NCI-H1694 treated with DMSO at 0.1 percent for 48 hours (cell line): ENCODE measurements at regions not wholly inside any gene's neighbourhood (a gene's known extent, or its start where the extent isn't known, plus 50 kb on each side); places are given as distances from the start of the nearest gene placed in this dataset.

Source experiments
- DNase-seq: peaks from one replicate; lab custom pipeline; 2025; lab: John Stamatoyannopoulos, UW

DNA sequence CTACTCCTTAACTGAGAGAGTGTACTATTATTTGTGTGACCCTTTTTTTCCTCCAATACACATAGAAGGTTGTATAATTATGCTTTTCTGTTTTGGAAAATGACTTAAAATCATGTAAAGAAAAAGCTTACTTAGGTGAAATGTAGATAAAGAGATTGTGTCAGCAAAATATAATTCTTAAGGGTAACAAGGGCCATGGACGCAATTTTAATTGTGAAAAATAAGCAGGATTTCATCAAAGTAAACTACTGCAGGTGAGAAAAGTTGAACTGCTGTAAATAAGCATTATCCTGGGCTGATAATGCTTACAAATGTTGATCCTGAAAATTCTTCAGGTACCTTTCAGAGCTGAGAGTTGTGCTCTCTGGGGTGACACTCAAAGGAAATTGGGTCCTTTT lies 141.5 kb downstream of the RPIA start:
- DNase-seq, result no peak

DNA sequence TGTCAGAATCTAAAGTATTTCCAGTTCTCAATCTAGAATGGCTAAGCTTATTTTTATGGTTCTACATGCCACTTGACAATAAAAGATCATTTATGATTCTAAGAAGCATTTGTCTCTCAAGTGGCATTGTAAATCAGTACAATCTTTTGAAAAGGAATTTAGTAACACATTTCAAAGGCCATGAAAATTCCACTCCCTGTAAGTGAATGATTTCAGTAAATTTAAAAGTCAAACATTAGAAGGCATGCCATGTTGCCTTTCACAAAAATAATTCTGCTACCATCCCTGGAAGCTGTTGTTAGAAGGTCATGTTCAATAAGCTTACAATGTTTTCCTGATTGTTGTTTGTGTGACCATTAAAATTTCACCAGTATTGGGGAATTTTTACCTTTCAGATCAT lies 142.9 kb downstream of the RPIA start:
- DNase-seq, result no peak

DNA sequence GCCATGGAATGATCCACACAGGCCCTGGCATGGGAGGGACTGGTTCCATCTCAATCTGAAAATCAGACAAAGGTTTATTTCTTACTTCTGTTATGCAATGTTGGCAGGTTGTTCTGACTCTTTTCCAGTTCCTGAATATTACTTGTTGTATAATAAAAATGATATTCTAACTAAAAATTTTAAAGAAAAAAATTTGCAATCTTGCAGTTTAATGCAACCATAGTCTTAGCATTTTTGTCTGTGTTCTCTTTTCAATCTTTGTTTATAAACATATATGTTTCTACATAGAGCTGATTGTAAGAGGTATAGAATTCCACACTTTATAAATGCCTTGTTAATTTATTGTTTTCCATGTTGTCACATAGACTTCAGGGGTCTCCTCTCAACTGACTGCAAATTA lies 143.4 kb downstream of the RPIA start:
- no peak for DNase-seq

DNA sequence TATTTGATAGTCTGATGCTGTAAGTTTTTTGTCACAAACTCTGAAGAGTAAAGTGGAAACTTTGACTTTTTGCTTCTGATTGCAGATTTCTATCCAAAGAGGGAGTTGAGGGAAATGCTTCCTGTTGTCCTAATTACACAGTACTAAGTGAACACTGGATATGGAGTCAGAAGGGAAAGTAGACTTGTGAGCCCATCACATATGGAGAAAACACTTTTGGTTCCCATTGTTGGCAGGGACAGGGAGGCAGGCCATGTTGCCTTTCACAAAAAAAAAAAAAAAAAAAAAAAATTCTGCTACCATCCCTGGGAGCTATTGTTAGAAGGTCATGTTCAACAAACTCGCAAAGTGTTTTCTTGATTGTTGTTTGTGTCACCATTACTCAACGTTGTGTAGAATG lies 144.3 kb downstream of the RPIA start:
- no peak for DNase-seq

DNA sequence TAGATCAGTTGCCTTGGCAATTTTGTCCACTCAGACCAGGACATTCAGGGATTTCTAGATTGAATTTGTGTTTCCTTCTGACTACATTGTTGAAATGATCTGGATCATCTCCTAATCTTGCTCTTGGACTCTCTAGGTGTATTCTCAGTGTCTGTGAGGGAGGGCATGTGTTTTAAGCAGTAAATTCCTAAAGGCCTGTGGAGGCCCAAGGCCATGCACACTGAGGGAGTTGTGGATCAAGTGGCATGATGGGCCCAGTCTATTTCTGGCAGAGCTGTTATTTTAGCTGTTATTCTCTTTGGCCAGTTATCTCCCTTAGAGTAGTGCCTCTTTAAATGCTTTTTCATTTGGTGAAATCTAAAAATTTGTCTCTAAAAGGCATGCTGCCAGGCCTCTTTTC lies 144.9 kb downstream of the RPIA start:
- DNase-seq, result no peak

DNA sequence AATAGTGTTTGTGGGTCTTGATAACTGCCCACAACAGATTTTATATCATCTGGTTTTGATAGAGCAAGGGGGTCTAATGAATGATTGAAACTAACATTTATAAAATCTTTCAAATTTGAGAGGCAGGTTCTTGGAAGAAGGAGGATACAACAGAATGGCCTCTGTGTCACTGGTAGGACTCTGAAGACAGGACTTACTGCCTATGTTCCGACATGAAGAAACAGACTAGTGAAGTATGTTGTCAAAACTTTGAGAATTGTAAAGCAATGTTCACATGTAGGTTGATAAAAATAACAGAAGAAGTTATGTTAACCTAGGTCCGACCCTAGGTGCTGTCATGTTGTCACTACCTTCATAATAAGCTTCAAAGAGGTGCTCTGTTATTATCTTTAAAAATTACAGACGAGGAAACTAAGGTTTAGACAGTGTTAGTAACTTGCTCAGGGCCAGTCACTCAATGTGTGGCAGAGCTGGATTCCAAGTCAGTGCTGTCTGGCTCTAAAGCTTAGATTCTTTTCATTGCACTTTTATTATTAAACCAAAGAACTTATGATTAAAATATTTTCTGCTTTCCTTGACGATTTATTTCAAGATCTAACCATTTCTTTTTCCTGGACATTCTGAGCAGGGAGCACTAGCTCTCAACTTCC lies 146.2 kb downstream of the RPIA start:
- no peak for DNase-seq

DNA sequence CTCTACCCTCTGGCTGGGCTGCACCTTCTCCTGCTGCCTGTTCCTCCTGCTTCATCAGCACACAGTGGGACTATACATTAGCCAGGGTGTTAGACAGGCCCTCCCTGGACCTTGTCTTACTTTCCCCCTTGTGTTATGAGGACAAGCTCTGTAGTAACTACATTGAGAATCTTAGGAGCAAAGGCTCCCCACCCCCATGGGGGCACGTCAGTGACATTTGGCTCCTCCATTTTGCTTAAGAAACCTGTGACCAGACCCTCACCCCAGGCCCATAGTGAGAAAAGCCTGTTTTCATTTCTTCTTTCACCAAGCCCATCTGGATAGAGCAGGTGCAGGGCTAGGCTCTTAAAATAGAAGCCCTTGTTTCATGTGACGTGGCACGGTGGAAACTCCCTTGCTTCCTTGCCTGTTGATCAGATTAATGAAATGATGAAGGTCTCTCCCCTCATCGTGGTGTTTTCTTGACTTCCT lies 146.7 kb downstream of the RPIA start:
- DNase-seq, result no peak

DNA sequence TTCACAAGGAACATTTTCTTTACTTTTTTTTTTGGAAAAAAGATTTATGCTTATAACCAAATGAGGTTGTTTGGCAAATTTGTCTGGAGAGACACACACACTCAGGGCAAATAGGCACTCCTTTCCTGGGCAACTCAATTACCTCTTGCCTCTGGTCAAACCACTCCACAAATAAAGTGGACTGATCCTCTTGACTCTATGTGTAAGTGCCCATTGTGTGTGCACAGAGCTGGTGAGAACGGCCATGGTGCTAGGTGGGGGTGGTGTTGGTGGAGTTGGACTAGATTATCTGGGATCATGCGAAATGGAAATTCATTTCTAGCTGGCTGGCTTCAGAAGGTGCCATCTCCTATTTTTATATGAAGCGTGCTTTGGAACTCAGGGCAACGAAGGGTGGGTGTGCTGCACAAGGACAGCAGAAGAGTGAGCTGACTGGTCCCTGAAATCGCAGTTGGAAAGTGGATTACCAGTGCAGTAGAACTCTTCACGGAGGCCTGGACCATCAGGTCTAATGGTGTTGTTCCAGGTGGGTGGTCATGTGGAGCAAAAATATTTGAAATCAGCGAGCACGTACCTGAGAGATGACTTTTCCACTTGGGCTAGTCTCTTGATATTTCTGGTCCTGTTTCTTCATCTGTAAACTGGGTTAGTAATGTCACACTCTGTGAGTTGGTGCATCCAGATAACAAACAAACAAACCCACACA lies 149.9 kb downstream of the RPIA start:
- no peak for DNase-seq

DNA sequence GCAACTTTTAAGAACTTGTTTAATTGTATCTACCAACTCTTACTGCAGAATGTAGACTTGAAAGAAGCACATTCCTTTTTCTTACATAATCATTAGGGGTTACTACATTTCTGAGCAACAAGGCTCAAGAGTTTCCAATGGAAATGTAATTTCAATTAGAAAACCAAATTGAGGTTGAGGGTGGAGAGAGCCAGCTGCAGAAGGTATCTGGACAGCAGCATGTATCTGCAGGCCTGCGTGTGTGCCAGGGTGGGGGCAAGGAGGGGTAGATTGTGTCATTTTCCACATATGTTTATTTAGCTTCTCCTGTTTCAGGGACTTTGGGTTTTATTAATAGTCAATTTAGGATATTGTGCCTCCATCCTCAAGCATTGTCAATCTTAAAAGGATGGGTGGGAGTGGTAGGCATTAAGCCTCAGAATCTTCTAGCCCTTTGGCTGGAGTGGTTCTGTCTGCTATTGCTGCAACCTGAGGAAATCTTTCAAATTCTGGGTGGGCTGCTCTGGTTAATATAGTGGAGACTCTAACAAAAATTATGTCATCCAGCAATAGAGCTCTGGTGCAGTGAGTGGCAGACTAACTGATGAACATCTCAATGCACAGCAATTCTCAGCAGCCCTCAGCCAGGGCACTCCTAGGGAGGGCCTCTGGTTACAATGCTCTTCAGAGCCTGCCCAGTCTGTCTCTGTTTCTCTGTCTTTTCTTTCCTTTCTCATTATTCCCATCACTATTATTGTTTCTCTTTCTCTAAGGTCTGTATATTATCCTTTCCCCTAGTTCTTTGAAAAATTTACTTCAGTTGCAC lies 151.4 kb downstream of the RPIA start:
- no peak for DNase-seq

DNA sequence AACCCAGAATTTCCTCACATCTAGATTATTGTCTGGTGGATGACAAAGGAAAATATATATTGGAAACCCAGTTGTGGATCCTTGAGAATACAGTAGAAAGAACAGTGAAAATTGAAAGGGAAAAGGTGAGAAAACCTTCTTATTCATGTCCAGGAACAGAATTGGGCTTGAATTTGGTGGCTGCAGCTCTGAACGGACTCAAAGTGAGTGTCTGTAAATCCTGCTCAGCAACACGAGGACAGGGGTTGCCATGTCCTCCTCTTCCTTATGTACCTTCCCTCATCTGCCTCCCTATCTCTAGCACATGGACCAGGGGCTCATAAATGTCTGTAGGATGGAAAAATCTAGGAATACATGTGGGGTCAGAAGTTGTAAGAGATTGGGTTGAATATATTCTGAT lies 152.2 kb downstream of the RPIA start:
- DNase-seq, result no peak

DNA sequence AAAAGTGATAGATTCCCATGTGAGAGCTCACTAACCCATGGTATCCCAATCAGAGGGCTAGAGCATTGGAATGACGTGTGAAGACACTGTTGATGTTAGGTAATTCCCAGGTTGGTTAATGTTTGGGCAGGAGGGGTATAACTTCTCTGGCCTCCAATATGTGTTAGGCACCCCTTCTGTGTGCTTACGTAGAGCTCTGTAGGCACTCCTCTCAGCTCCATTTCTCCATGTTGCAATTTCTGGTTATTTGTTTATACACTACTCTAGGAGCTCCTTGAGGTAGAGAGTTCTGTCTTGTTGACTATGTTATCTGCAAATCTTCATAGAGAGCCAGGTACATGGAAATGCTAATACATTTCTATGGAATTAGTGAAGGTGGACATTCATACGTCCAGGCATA lies 153.5 kb downstream of the RPIA start:
- no peak for DNase-seq

DNA sequence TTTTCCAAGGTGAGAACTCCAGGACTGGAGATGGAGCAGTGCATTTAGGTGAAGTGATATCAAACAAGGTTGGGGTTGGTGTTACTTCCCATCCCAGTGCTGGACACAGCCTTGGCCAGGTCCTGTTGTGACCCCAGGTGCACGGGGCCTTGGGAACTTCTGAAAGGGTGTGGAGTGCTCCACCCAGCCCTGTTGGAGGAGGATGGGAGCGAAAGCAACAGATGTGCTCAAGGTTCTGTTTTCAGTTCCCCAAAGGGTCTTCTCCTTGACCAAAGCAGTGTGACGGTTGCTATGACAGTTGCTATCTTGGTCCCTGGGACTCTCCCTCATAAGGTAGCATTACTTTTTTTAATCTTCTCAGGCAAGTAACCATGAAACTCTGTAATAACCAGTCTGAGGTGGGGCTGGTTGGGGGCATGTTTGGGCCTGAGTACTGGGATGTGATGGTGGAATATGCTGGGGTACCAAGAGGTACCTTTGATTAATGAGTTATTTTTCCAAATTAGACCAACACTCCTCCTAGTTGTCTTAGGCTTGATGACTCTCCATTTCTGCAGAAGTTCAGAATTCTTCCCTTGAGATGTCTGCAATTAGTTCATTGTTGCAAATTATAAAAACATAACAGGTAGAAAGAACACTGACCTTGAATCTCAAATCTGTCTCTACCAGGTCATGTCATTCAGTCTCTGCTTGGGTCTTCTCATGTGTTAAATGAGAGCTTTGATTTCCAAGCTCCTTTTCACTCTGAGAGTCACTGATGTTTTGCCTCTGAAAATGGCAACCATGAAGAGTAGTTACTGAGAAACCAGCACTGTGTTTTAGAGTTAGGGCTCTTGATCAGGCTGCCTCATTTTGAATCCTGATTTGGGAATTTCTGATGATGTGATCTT lies 154.5 kb downstream of the RPIA start:
- DNase-seq, result no peak

DNA sequence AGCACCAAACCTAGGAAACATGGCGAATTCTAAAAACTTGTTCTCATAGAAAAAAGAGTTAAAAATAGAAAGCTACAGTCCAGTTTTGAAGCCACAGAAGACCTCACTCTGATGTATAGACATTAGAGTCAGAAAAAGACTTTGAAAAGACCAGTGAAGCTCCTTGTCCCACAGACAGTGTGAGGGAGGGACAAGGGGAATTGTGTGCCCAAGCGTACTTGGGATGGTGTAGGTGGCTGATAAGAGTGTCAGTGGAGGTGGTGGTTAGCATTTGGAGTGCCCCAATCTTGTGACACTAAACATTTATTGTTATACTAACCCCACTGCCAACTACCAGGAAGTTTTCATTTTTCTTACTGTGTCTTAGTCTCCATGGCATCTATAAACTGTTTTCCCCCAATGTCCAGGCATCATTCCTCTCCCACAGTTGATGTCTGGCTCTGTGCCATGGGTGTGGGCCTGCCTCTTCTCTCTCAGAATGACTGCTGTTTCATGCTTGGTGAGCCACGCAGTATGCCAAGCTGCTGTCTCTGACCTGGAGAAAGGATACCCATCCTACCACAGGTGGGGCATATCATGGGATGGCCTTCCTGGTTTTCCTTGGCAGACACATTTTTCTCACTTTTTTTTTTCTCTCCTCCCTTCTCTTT lies 161.4 kb downstream of the RPIA start:
- no peak for DNase-seq

DNA sequence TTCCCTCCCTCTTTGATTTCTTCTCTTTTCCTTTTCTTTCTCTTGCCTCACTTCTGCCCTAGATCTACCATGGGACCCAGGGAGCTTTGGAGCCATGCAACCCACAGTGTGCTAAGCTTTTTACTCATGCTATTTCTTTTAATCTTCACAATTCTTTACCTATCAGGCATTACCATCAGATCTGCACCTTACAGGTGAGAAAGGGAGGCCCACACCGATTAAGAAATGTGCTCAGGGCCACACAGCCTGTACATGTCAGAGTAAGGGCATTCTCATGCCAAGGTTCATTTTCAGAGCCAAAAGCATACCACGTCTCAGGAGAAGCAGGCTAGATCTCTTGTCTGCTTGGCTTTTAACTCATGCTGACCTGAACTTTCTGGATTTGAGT lies 161.9 kb downstream of the RPIA start:
- DNase-seq, result no peak

DNA sequence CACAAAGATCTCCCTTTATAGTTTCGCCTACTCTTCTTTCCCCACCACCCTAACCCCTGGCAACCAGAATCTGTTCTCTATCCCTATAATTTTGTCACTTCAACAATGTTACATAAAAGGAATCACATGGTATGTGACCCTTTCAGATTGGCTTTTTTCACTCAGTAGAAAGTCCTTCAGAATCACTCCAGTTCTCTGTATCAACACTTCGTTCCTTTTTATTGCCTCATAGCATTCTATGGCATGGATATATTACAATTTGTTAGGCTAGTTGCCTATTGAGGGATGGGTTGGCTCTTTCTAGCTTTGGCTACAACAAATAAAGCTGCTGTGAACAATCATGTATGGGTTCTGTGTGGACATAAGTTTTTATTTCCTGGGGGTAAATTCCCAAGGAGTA lies 163.1 kb downstream of the RPIA start:
- no peak for DNase-seq

DNA sequence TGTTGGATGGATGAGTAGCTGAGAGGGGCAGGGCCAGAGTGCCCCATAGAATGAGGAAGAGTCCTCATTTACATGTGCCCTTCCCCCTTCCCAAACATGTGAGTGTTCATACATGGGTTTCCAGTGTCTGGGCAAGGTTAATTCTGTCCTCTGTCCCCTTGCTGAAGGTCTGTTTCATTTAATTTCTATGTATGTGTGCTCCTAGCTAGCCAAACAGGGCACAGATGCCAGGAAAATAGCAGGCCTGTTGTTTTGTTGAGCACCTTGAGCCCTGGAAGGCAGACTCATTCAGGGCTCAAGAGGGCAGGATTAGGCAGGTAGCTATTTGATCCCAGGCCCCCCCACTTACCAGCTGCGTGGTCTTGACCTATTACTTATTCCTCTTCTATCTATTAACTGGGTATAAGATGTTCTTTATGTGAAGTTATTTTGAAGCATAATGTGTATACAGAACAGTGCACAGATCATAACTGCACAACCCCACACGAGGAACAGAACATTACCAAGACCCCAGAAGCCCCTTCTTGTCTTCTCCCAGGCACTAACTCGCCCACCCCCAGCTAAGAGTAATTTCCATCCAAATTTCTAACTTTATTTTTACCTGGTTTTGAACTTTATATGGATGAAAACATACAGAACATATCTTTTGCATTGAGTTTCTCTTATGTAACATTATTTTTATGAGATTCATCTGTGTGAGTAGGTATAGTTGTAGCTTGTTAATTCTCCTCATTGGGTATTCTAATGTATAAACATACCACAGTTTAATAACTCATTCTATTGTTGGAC lies 164.3 kb downstream of the RPIA start:
- DNase-seq, result no peak

DNA sequence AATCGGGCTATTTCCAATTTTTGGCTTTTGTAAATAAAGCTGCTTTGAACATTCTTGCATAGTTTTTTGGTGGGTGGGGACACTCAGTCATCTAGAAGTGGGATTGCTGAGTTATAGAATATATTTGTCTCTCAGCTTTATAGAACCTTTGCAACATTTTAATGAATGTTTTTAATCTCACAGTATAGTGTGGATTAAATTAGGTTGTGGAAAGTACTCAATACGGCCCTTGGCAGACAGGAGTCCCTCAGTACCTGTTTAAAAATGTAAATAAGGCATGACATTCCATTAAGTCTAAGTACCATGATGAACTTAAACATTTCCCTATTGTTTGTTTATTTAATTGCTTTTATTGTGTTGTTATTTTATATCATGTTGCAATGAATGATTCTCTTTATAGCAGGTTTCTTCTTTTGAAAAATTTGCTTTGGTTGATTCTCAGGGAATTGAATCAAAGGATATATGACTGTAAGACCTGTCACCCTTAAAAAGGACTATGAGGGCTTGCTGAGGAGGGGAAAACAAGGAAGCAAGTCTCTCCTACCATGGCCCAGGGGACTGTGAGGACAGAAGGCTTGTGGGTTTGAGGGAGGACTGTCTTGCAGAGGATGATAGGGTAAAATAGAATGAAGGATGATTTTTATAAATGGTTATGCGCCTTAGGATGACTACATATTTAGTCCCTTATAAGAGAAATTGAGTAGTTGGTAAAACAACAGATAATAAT lies 165.1 kb downstream of the RPIA start:
- no peak for DNase-seq

DNA sequence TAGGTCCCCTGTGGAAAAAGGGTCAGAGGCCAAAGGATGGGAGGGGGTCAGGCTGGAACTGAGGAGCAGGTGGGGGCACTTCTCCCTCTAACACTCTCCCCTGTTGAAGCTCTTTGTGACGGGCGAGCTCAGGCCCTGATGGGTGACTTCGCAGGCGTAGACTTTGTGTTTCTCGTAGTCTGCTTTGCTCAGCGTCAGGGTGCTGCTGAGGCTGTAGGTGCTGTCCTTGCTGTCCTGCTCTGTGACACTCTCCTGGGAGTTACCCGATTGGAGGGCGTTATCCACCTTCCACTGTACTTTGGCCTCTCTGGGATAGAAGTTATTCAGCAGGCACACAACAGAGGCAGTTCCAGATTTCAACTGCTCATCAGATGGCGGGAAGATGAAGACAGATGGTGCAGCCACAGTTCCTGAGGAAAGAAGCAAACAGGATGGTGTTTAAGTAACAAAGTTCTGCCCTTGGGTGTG lies 165.8 kb downstream of the RPIA start:
- no peak for DNase-seq

DNA sequence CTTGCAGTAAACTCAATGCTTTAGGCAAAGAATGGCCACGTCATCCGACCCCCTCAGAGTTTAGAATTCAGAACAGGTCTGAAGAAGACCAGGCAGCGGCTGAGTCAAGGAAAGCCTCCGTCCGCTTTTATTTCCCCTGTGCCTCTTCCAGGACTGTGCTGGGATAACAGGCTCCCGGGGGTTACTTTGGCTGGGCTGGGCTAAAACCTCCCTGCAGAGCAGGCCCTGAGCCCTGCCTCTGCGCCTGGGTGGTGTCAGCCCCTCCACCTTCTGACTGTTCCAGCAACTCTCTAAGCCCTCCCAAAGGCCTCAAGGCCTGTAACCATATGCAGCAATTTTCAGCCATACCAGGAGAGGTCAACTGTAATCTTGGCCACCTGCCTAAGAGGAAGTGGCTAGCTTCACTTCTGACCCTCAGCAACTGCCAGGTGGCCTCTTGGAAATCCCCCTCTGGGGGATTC lies 166.5 kb downstream of the RPIA start:
- DNase-seq, result no peak

DNA sequence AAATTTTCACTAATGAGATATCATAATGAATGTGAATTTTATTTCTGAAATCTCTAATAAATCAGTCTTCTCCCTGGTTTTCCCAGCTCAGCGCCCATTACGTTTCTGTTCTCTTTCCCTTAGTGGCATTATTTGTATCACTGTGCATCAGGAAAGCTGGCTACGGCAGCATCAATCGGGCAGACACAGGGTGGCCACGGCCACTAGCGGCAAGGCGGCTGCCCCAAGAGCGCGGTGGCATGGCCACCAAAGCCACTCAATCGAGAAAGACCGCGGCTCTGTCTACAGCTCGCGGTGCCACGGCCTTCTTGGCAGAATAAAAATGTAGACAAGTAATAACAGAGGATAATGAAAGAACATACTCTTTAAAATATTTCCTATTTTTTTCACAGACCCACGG lies 168.0 kb downstream of the RPIA start:
- DNase-seq, result no peak
